RPMI7951 (cell line): ENCODE measurements at regions not wholly inside any gene's neighbourhood (a gene's known extent, or its start where the extent isn't known, plus 50 kb on each side); places are given as distances from the start of the nearest gene placed in this dataset.
"Not testable (repeated sequence)": the region's sequence is repeated elsewhere in the genome, so short reads cannot be mapped to it uniquely, and the experiment has no call there.

Experiments used
- DNase-seq: peaks from one replicate; pipeline ENCODE4 v3.0.0-alpha.2; 2012; ENCODE audit warnings: low read depth

GRCh38 chr9:33623658-33624586 lies 99.9 kb downstream of the ANKRD18B start:
- DNase-seq, result peak; percentile 56

GRCh38 chr9:33628318-33628717 lies 104.3 kb downstream of the ANKRD18B start:
- not testable (repeated sequence) for DNase-seq

- DNase-seq, result no peak
Observed at GRCh38 chr9:33628865-33629410, 104.9 kb downstream of the ANKRD18B start.

GRCh38 chr9:33633636-33634035 lies 109.6 kb downstream of the ANKRD18B start:
- no peak for DNase-seq

GRCh38 chr9:33637881-33638280 lies 113.8 kb downstream of the ANKRD18B start:
- no peak for DNase-seq

GRCh38 chr9:33638391-33638915 lies 114.4 kb downstream of the ANKRD18B start:
- DNase-seq, result no peak

- DNase-seq, result no peak
Observed at GRCh38 chr9:33645706-33646105, 121.7 kb downstream of the ANKRD18B start.

- DNase-seq, result no peak
Observed at GRCh38 chr9:33649463-33649862, 125.4 kb downstream of the ANKRD18B start.

GRCh38 chr9:33651125-33651524 lies 127.1 kb downstream of the ANKRD18B start:
- DNase-seq, result no peak

- no peak for DNase-seq
Observed at GRCh38 chr9:33659921-33660320, 135.4 kb upstream of the PRSS3 start.

- DNase-seq, result no peak
Observed at GRCh38 chr9:33660772-33661171, 134.6 kb upstream of the PRSS3 start.

- DNase-seq, result no peak
Observed at GRCh38 chr9:33661176-33661575, 134.2 kb upstream of the PRSS3 start.

- no peak for DNase-seq
Observed at GRCh38 chr9:33662871-33663270, 132.5 kb upstream of the PRSS3 start.

- DNase-seq, result not testable (repeated sequence)
Observed at GRCh38 chr9:33676194-33676745, 119.1 kb upstream of the PRSS3 start.

- DNase-seq, result peak; percentile 2
Observed at GRCh38 chr9:33676746-33677505, 118.4 kb upstream of the PRSS3 start.

- DNase-seq, result no peak
Observed at GRCh38 chr9:33677506-33677809, 117.9 kb upstream of the PRSS3 start.

GRCh38 chr9:33677961-33678360 lies 117.4 kb upstream of the PRSS3 start:
- no peak for DNase-seq

- DNase-seq, result no peak
Observed at GRCh38 chr9:33682551-33682950, 112.8 kb upstream of the PRSS3 start.

- no peak for DNase-seq
Observed at GRCh38 chr9:33684831-33685230, 110.5 kb upstream of the PRSS3 start.

GRCh38 chr9:33686942-33687341 lies 108.4 kb upstream of the PRSS3 start:
- DNase-seq, result no peak

- no peak for DNase-seq
Observed at GRCh38 chr9:33687779-33688178, 107.6 kb upstream of the PRSS3 start.
